GM12874 (cell line): ENCODE measurements at regions not wholly inside any gene's neighbourhood (a gene's known extent, or its start where the extent isn't known, plus 50 kb on each side); places are given as distances from the start of the nearest gene placed in this dataset.

Source experiments
- CTCF ChIP-seq: IDR thresholded peaks from 2 replicates; pipeline ENCODE4 v1.5.1; 2011; ENCODE audit warnings: low read depth, mild to moderate bottlenecking, control low read depth, low read length, moderate library complexity; ENCODE audit not compliant: insufficient read depth

GRCh38 chr12:89946518-89947135 is 238.0 kb upstream of the ATP2B1 start:
- TF ChIP-seq CTCF = no peak

GRCh38 chr12:89945123-89945522 is 236.5 kb upstream of the ATP2B1 start:
- TF ChIP-seq CTCF = no peak

GRCh38 chr12:89943463-89943862 is 234.8 kb upstream of the ATP2B1 start:
- no peak for TF ChIP-seq CTCF

GRCh38 chr12:89941436-89941835 is 232.8 kb upstream of the ATP2B1 start:
- no peak for TF ChIP-seq CTCF

GRCh38 chr12:89939522-89940215 is 231.0 kb upstream of the ATP2B1 start:
- no peak for TF ChIP-seq CTCF

GRCh38 chr12:89936631-89937030 is 228.0 kb upstream of the ATP2B1 start:
- TF ChIP-seq CTCF = no peak

GRCh38 chr12:89935850-89936249 is 227.2 kb upstream of the ATP2B1 start:
- TF ChIP-seq CTCF = no peak
